Left ventricle myocardium superior (tissue), 1 donor: ENCODE measurements at regions not wholly inside any gene's neighbourhood (a gene's known extent, or its start where the extent isn't known, plus 50 kb on each side); places are given as distances from the start of the nearest gene placed in this dataset.

ENCODE experiments used
- ATAC-seq: fragments of 200-7000 bp; cut with Tn5 transposase; one replicate; pipeline ENCODE4 v1.9.1; 2020; ENCODE audit warnings: mild to moderate bottlenecking, moderate library complexity
- DNase-seq: peaks from one replicate; pipeline ENCODE4 v3.0.0-alpha.2; 2020
- intact Hi-C: fragments of 100-400 bp; cut with micrococcal nuclease; formaldehyde crosslinking; loops from one replicate; pipeline ENCODE4 v1.11.0; 2022
- donor health status: DM: no; HTN: yes; CAD: no; lungs with severe emphysema.

- ATAC-seq = no peak
- DNase-seq = no peak
- intact Hi-C loops = no loop called here
Measured at GRCh38 chr15:46146002-46146401, 511.2 kb downstream of the SQOR start.

DNA sequence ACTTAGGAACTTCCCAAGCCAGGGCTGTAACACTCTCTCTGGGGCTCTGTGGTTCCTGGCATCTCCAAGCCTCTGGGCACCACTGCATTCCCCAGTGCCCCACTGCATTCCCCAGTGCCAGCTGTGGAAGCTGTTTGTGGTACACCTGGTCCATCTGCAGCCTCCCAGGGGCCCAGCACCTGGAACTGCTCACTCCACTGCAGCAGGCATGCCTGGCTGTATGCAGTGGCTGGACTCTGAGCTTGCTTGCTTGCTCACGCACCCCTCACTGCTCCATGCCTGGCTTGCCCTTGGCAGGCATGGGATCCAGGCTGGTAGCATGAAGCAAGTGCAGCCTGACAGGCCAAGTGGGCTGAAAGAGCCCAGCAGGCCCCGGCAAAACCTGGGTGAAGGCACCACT is 512.1 kb downstream of the SQOR start:
- no peak for ATAC-seq
- intact Hi-C loops = no loop called here
- DNase-seq = no peak

- DNase-seq = no peak
- intact Hi-C loops = no loop called here
- no peak for ATAC-seq
Measured at GRCh38 chr15:46151786-46152185, 517.0 kb downstream of the SQOR start.

DNA sequence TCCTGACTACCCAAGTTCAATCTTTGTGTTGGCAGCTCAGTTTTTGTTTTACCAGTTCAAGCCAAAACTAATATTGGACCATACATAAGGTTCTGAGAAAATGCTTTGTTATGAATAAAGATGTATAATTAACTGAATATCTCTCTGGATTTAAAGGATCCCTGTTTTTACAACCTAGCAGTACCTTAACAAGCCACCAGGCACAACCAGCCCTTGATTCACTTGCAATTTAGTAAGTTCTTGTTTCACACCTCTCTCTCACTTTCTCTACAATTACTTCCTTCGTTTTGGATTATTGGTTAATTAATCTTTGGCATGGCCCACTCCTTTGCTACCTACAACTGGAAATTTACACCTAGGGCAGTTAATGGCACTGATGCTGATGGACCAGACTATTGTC is 531.9 kb downstream of the SQOR start:
- ATAC-seq = no peak
- intact Hi-C loops = no loop called here
- DNase-seq = no peak

GRCh38 chr15:46170326-46170725 is 535.5 kb downstream of the SQOR start:
- intact Hi-C loops = no loop called here
- no peak for ATAC-seq
- DNase-seq = no peak

- intact Hi-C loops = no loop called here
- ATAC-seq = no peak
- no peak for DNase-seq
Measured at GRCh38 chr15:46174122-46174521, 539.3 kb downstream of the SQOR start.

- no peak for DNase-seq
- no peak for ATAC-seq
- intact Hi-C loops = no loop called here
Measured at GRCh38 chr15:46177219-46177618, 542.4 kb downstream of the SQOR start.

DNA sequence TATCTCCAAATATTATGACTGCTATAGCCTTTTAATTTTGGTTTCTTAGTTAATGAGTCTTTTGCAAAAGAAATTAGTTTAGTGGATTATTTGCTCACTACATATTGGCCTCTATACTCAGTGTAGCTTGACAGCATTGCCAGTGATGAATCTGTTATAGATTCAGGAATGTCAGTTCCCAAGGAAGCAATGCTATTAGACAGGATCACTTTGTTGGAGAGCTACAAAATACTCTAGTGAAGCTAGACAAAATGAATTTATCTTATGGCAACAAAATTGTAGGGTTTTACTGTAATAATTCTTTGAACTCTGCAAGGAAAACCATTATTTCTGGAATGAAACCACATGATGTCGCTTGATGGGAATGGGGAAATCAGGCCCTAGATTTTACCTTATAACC is 543.3 kb downstream of the SQOR start:
- DNase-seq = no peak
- no peak for ATAC-seq
- intact Hi-C loops = no loop called here

DNA sequence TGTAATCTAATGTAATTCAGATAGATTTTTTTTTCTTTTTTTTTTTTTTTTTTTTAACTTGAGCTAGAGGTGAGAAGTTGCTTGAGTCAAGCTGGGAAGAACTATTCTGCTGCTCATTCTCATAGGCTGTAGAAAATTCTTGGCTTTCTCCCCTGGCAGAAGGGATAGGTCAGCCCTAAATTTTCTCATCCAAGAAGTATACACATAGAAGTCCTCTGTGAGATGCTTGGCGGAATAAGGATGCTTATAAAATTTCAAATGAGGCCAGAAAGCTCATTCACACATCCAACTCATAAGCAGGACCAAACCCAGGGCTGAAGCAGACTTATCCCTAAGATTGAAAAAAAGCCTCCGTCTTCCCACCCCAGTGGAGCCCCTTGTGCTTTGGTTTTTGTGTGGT is 572.5 kb downstream of the SQOR start:
- intact Hi-C loops = no loop called here
- ATAC-seq (no peak), DNase-seq (no peak)

DNA sequence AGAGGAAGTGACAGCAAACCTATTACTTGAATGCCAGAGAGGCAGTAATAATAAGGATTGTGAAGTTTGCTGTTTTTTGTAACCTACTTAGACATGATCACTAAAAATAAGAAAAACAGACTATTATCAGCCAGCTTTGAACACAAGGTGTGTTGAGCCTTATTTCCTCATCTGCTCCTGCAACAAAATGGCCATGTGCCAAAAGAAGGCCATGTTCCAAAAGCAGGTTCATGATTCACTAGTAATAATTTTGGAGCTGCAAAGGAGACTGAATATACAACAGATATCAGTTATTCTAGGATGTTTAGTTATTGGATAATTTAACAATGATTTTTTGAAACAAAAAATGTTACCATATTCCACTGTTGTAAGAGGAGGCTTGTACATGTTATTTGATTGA is 578.7 kb downstream of the SQOR start:
- ATAC-seq (no peak), DNase-seq (no peak)
- intact Hi-C loops = no loop called here

DNA sequence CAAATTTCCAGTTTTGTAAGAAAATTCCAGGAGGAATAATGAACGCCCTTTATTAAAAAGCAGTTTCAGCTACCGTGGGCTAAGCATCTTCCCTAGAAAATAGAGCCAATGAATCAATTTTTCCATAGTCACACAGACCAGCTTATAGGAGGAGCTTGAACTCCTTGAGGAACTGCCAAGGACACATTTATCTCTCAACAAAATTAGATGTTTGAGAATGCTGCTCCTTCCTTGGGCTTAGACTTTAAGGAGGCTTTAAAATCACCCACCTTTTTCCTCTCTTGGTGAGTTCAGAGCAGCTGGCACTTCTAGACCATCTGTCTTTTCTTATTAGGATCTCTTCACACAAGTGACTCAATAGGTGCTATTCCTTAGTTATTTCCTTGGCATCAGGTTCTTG is 588.0 kb downstream of the SQOR start:
- intact Hi-C loops = no loop called here
- ATAC-seq = no peak

GRCh38 chr15:46229263-46229662 is 594.4 kb downstream of the SQOR start:
- ATAC-seq (no peak), DNase-seq (no peak)
- intact Hi-C loops = no loop called here

More for the DNA sequence above, 588.0 kb downstream of the SQOR start:
- no peak for DNase-seq

DNA sequence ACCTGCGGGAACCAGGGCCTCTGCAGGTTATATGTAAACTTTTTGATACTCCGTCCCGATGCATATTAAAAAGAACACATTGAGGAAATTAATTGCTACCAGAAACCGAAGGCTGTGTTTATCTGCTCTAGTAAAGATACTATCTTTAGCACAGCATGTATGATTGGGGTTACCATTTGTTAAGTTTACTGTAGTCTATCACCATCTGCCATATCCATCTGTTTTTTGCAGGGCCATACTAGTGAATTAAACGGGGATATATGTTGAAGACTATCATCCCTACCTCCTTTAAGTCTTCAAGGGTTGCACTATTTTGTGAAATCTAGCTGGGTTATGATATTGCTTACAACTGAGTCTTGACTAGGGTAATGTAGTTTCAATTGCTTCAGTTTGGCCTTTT is 597.0 kb downstream of the SQOR start:
- ATAC-seq (no peak), DNase-seq (no peak)
- intact Hi-C loops = no loop called here

DNA sequence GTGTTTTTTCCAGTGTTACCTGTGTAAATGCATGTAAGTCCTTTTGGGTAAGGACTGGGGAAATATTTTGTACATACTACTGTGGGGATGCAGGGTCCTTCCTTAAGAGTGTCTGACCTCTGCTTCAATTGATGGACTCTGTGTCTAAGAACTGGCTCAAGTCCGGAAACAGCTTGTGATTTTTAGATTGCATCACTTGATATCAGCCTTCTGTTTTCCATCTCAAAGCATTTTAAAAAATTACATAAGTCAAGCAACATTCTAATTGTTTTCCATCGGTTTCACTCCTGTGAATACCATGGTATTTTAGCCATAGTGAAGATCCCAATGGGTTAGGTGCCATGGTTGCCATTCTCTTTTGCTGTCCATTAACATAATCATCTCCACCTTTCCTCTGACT is 597.6 kb downstream of the SQOR start:
- intact Hi-C loops = no loop called here
- no peak for DNase-seq
- no peak for ATAC-seq

- intact Hi-C loops = no loop called here
- ATAC-seq (no peak), DNase-seq (no peak)
Measured at GRCh38 chr15:46242935-46243334, 608.1 kb downstream of the SQOR start.

DNA sequence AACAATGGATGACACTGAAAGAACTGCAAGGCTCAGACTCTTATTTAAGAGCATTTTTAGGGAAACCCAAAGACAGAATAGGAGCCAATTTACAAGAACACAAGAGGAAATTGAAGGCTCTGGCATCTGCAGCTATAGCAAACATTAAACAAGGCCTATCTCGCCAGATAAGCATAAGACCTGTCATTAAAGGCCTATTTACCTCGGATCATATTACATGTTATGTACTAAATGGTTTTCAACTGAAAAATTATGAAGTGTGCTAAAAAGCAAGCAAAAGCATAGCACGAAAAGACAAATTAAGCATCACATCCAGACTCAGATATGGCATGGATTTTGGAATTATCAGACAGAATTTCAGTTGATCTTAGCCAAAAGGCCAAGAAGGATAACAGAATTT is 617.1 kb downstream of the SQOR start:
- ATAC-seq (no peak), DNase-seq (no peak)
- intact Hi-C loops = no loop called here

- intact Hi-C loops = no loop called here
- DNase-seq (no peak), ATAC-seq (no peak)
Measured at GRCh38 chr15:46258056-46258455, 623.2 kb downstream of the SQOR start.

DNA sequence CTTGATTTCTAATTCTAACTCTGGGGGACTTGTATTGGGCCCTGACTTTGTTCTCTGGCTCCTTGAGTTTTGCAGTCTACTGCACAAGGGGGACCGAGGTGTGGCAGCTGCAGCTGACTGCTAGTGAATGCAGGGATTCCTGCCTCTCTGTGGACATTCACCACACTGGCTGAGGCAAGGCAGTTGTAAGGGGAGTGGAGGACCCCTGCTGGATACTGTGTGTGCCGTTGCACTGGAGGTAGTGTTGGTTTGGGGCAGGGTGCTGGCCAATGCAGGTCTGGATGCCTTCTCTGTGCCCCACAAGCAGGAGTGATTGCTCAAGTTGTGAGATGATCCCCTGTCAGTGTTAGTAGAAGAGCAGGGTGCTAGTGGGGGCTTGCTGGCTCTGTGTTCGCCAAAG is 626.1 kb downstream of the SQOR start:
- intact Hi-C loops = no loop called here
- no peak for ATAC-seq
- DNase-seq = no peak

DNA sequence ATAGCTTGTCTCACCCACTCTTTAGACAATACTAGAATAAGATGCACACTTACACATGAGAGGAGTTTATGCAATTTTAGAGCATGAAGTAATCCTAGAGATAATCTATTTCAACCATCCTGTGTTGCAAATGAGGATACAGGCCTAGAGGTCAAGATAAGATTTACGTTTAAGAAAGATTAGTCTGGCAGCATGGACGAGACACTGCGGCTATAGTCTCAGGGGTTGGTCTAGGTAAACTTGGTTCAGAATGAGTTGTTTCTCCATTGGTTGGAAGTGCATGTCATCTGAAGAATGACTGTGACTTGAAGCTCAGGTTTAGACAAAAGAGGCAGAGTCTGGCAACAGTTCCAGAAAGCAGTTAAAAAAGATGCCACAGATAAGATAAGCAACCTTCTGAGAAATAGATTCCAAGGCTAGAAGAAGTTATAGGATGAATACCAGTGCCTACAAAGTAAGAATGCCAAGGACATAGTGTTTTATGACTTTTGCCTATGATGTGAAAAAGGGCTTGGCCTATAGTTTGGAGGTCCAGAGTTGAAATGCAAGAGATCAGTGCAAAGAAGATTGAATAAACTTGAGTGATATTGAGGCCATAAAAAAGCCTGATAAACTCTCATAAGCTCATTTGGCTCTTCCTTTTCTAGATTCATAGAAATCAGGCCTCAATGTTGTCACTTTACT is 631.0 kb downstream of the SQOR start:
- intact Hi-C loops = no loop called here
- no peak for ATAC-seq
- no peak for DNase-seq

DNA sequence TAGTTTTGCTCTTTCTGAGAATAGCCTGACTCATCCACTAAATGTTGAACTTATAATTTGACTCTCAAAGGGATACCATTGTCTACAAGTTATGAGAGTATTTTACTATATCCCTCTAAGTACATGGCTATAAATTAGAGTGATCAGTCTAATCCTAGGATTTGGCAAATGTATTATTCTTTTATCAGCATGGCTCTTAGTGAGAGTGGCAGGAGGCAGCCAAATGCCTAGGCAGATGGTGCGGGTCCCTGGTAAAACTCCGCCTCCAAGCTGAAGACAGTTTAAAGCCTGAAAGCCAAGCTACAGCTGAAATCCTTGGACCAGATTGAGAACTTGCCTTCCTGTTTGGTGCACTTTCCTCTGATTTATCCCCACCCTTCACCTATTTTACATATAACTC is 631.8 kb downstream of the SQOR start:
- ATAC-seq = no peak
- intact Hi-C loops = no loop called here
- no peak for DNase-seq

GRCh38 chr15:46270481-46271147 is 635.8 kb downstream of the SQOR start:
- no peak for DNase-seq
- intact Hi-C loops = no loop called here
- no peak for ATAC-seq
